GM12872 (cell line): ENCODE measurements at regions not wholly inside any gene's neighbourhood (a gene's known extent, or its start where the extent isn't known, plus 50 kb on each side); places are given as distances from the start of the nearest gene placed in this dataset.

ENCODE experiments used
- TF ChIP-seq, protein P1 (sequence below): IDR thresholded peaks from 3 replicates; pipeline ENCODE4 v1.5.1; 2011; ENCODE audit warnings: low read depth, mild to moderate bottlenecking, low read length, moderate library complexity; ENCODE audit not compliant: insufficient read depth

DNA sequence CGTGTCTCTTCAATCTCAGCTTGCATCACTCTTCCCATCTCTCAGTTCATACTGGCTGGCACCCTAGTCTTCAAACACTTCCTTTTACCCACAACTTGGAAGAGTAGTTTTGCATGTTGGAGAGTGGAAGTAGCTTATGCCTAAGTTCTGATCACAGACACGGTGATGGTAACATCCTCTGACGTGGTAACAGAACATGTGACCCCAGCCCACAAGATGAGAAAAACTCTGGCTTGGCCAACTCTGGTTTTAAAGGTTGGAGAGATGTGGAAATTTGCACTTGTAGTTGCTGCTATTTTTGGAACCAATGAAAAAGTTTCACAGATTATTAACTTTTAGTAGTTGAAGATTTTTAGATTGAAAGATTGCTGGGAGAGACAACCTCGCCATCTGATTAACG is 155.4 kb upstream of the SLC35G4 start:
- TF ChIP-seq, protein P1, sequence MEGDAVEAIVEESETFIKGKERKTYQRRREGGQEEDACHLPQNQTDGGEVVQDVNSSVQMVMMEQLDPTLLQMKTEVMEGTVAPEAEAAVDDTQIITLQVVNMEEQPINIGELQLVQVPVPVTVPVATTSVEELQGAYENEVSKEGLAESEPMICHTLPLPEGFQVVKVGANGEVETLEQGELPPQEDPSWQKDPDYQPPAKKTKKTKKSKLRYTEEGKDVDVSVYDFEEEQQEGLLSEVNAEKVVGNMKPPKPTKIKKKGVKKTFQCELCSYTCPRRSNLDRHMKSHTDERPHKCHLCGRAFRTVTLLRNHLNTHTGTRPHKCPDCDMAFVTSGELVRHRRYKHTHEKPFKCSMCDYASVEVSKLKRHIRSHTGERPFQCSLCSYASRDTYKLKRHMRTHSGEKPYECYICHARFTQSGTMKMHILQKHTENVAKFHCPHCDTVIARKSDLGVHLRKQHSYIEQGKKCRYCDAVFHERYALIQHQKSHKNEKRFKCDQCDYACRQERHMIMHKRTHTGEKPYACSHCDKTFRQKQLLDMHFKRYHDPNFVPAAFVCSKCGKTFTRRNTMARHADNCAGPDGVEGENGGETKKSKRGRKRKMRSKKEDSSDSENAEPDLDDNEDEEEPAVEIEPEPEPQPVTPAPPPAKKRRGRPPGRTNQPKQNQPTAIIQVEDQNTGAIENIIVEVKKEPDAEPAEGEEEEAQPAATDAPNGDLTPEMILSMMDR: no peak

DNA sequence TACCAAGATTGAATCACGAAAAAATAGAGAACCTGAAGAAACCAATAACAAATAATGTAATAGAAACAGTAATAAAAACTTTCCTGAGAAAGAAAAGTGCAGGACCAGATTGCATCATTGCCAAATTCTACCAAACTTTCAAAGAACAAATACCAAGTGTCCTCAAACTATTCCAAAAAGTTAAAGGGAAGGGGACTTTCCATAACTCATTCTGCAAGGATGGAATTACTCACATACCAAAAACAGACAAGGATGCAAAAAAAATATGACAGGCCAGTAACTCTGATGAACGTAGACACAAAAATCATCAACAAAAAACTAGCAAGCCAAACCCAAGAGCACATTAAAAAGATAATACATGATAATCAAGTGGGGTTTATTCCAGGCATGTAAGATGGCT is 172.3 kb upstream of the SLC35G4 start:
- TF ChIP-seq, protein P1: no peak

DNA sequence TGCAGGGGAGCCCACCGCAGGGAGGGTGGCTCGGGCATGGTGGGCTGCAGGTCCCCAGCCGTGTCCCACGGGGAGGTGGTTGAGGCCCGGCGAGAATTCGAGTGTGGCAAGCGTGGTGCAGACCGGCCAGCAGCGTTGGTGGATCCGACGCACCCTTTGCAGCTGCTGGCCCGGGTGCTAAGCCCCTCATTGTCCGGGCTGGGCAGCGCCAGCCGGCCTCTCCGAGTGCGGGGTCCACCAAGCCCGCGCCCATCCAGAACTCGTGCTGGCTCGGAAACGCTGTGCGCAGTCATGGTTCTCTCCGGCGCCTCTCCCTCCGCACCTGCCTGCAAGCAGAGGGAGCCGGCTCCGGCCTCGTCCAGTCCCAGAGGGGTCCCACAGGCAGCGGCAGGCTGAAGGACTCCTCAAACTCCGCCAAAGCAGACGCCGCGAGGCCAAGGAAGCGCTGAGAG is 177.0 kb upstream of the SLC35G4 start:
- TF ChIP-seq, protein P1: no peak

DNA sequence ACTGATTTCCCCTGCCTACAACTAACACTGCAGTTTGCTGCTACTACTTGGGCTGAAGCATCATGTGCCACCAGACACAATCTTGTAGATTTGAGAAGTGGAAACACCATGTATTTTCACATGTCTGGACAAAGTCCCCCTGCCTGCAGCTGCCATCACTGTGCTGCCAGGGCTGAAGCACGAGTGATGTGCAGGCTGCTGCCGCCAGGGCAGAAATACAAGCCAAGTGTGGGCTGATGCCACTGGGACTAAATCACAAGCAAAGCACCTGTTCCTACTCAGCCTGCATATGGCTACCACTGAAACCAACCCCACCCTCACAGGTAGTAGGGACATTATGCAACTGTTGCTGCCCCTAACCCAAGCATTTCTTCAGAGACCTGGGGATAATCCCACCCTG is 179.5 kb upstream of the SLC35G4 start:
- TF ChIP-seq, protein P1: no peak

DNA sequence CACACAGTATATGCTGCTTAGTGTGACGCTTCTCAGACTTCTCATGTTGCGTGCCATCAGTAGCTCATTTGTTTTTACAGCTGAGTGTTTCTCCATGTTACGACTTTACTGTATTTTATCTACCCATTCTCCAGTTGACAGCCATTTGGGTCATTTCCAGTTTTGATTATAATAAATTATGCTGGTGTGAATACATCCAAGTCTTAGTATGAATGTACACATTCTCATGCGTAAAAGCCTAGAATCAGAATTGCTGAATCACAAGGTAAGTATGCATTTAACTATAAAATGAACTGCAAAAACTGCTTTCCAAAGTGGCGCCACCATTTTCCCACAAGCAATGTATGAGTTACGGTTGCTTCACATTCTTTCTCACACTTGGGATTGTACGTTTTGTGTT is 184.2 kb upstream of the SLC35G4 start:
- TF ChIP-seq, protein P1: no peak

DNA sequence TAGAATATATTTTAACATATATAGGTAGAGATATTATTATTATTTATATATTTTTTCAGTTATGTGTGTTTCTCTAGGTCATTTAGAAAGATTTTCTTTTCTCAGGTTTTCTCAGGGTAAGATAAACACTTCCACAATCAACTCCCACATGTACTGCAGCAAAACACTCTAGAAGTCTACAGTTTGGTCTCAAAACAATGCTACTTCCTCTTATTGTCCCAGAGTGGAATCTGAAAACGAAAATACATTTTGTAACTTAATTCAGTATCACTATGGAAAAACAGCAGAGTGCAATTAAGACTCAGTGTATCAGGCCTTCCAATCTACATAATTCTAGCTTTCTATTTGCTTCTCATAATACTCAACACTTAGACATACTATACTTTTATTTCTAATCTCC is 190.1 kb upstream of the SLC35G4 start:
- TF ChIP-seq, protein P1: no peak

DNA sequence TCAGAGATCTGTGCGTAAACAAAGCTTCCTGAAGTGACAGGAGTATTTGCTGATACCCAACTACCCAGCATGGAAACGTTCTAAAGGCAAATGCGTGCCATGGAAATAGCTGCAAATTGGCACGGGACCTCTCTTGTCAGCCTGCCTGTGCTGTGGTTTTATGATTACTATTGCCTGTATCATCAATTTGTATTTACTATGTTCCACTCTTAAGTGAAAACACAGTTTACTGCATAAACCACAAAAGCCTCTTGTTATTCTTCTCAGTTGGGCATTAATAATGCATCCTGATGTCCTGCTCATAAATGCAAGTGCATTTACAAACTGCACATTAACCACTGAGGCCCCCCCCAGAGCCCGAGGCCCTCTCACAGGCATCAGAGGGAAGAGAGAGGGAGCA is 196.6 kb upstream of the SLC35G4 start:
- TF ChIP-seq, protein P1: no peak

DNA sequence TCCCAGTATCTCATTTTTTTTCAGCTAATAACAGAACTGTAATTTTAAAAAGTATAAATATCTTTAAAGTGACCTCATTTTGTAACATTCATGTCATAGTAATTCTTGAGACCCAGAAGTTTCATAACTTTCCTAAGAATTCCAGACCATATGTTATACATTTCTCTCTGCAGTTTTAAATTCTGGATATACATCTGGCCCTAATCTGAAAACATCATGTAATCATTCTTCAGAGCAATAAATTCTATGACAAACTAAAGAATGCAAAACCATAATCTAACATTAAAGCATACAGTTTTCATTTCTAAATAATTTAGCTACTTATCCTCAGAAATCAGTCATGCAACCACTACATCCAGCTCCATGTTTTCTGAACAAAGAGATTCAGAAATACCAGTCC is 198.3 kb upstream of the SLC35G4 start:
- TF ChIP-seq, protein P1: no peak
